ENCODE measurements at regions not wholly inside any gene's neighbourhood (a gene's known extent, or its start where the extent isn't known, plus 50 kb on each side); places are given as distances from the start of the nearest gene placed in this dataset.

- DNase-seq (ENCODE audit: low spot score) = no peak
- in situ Hi-C loops (cut with MboI; ENCODE audit: low pct_unique_long_range_greater_than_20kb, low sequenced_read_pairs, unreplicated experiment) = no loop called here
Measured at GRCh38 chr1:106746448-106747085, 309.9 kb upstream of the PRMT6 start.

GRCh38 chr1:106747232-106747631 is 309.2 kb upstream of the PRMT6 start:
- in situ Hi-C loops (cut with MboI; ENCODE audit: low pct_unique_long_range_greater_than_20kb, low sequenced_read_pairs, unreplicated experiment) = no loop called here
- TF ChIP-seq, protein P1, sequence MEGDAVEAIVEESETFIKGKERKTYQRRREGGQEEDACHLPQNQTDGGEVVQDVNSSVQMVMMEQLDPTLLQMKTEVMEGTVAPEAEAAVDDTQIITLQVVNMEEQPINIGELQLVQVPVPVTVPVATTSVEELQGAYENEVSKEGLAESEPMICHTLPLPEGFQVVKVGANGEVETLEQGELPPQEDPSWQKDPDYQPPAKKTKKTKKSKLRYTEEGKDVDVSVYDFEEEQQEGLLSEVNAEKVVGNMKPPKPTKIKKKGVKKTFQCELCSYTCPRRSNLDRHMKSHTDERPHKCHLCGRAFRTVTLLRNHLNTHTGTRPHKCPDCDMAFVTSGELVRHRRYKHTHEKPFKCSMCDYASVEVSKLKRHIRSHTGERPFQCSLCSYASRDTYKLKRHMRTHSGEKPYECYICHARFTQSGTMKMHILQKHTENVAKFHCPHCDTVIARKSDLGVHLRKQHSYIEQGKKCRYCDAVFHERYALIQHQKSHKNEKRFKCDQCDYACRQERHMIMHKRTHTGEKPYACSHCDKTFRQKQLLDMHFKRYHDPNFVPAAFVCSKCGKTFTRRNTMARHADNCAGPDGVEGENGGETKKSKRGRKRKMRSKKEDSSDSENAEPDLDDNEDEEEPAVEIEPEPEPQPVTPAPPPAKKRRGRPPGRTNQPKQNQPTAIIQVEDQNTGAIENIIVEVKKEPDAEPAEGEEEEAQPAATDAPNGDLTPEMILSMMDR (IDR thresholded peaks at IDR 0.05; ENCODE audit: extremely low read depth, insufficient read depth, missing control alignments) = no peak
- DNase-seq (ENCODE audit: low spot score) = no peak

More at GRCh38 chr1:106746448-106747085, 309.9 kb upstream of the PRMT6 start:
- TF ChIP-seq, protein P1 (IDR thresholded peaks at IDR 0.05; ENCODE audit: extremely low read depth, insufficient read depth, missing control alignments) = no peak

GRCh38 chr1:106747791-106748190 is 308.7 kb upstream of the PRMT6 start:
- TF ChIP-seq, protein P1 (IDR thresholded peaks at IDR 0.05; ENCODE audit: extremely low read depth, insufficient read depth, missing control alignments) = no peak
- DNase-seq (ENCODE audit: low spot score) = no peak
- in situ Hi-C loops (cut with MboI; ENCODE audit: low pct_unique_long_range_greater_than_20kb, low sequenced_read_pairs, unreplicated experiment) = no loop called here

DNA sequence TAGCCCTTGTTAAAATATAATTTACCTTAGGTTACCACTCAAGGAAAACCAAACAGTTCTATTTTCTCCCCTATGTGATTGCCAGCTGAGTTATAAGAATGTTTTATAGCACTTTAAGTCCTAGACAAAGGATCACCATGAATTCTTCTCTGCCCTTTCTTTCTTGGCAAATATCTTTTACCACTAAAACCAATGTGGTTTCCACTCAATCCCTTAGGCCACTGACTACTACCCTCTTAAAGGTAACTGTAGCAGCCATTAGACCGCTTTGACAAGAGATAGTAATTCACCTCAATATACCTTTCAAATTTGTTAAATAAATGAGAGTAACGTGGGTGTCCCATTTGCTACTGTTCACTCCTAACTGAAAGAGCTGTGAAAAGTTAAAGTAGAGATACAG is 307.9 kb upstream of the PRMT6 start:
- TF ChIP-seq, protein P1 (IDR thresholded peaks at IDR 0.05; ENCODE audit: extremely low read depth, insufficient read depth, missing control alignments) = no peak
- no peak for DNase-seq (ENCODE audit: low spot score)
- in situ Hi-C loops (cut with MboI; ENCODE audit: low pct_unique_long_range_greater_than_20kb, low sequenced_read_pairs, unreplicated experiment) = no loop called here

- in situ Hi-C loops (cut with MboI; ENCODE audit: low pct_unique_long_range_greater_than_20kb, low sequenced_read_pairs, unreplicated experiment) = no loop called here
Measured at GRCh38 chr1:106749491-106749890, 307.0 kb upstream of the PRMT6 start.

GRCh38 chr1:106749906-106750305 is 306.6 kb upstream of the PRMT6 start:
- TF ChIP-seq, protein P1 (IDR thresholded peaks at IDR 0.05; ENCODE audit: extremely low read depth, insufficient read depth, missing control alignments) = no peak
- no peak for DNase-seq (ENCODE audit: low spot score)
- in situ Hi-C loops (cut with MboI; ENCODE audit: low pct_unique_long_range_greater_than_20kb, low sequenced_read_pairs, unreplicated experiment) = no loop called here

More at GRCh38 chr1:106749491-106749890, 307.0 kb upstream of the PRMT6 start:
- TF ChIP-seq, protein P1 (IDR thresholded peaks at IDR 0.05; ENCODE audit: extremely low read depth, insufficient read depth, missing control alignments) = no peak
- DNase-seq (ENCODE audit: low spot score) = no peak

All from GM13977 (cell line).